B cell (primary cell): ENCODE measurements at regions not wholly inside any gene's neighbourhood (a gene's known extent, or its start where the extent isn't known, plus 50 kb on each side); places are given as distances from the start of the nearest gene placed in this dataset.

Source experiments
- CTCF ChIP-seq: fragments of 200-600 bp; IDR thresholded peaks from one replicate; pipeline ENCODE4 v1.8.0; 2022; ENCODE audit warnings: antibody characterized with exemption, mild to moderate bottlenecking
- EZH2 ChIP-seq: IDR thresholded peaks from 2 replicates; pipeline ENCODE4 v1.6.1; 2012; ENCODE audit warnings: borderline replicate concordance, low read depth, mild to moderate bottlenecking, moderate library complexity, low read length; ENCODE audit not compliant: insufficient read depth, poor library complexity, severe bottlenecking

- TF ChIP-seq CTCF = no peak
- TF ChIP-seq EZH2 = no peak
These were observed 104.5 kb upstream of the VEGFC start for GRCh38 chr4:176897226-176897625.
